GF-D8 (cell line): ENCODE measurements at regions not wholly inside any gene's neighbourhood (a gene's known extent, or its start where the extent isn't known, plus 50 kb on each side); places are given as distances from the start of the nearest gene placed in this dataset.
"Not testable (repeated sequence)": the region's sequence is repeated elsewhere in the genome, so short reads cannot be mapped to it uniquely, and the experiment has no call there.

Source experiments
- DNase-seq: peaks from one replicate; lab custom pipeline; 2025; lab: John Stamatoyannopoulos, UW

- no peak for DNase-seq
These were observed 50.0 kb upstream of the ALDH1B1 start for GRCh38 chr9:38342532-38342931.

- no peak for DNase-seq
These were observed 50.4 kb upstream of the ALDH1B1 start for GRCh38 chr9:38342096-38342495.

GRCh38 chr9:38339496-38339895 lies 53.0 kb upstream of the ALDH1B1 start:
- no peak for DNase-seq

GRCh38 chr9:38339087-38339486 lies 53.4 kb upstream of the ALDH1B1 start:
- DNase-seq = no peak

- no peak for DNase-seq
These were observed 54.0 kb upstream of the ALDH1B1 start for GRCh38 chr9:38338342-38339018.

- DNase-seq = no peak
These were observed 54.7 kb upstream of the ALDH1B1 start for GRCh38 chr9:38337706-38338264.

- DNase-seq = no peak
These were observed 55.3 kb upstream of the ALDH1B1 start for GRCh38 chr9:38337181-38337580.

- DNase-seq = no peak
These were observed 56.2 kb upstream of the ALDH1B1 start for GRCh38 chr9:38336341-38336740.

- no peak for DNase-seq
These were observed 56.8 kb upstream of the ALDH1B1 start for GRCh38 chr9:38335686-38336085.

GRCh38 chr9:38334234-38334633 lies 58.3 kb upstream of the ALDH1B1 start:
- no peak for DNase-seq

- DNase-seq = no peak
These were observed 59.5 kb upstream of the ALDH1B1 start for GRCh38 chr9:38333047-38333446.

- no peak for DNase-seq
These were observed 59.9 kb upstream of the ALDH1B1 start for GRCh38 chr9:38332625-38333024.

GRCh38 chr9:38331141-38331540 lies 61.4 kb upstream of the ALDH1B1 start:
- DNase-seq = no peak

- DNase-seq = no peak
These were observed 62.5 kb upstream of the ALDH1B1 start for GRCh38 chr9:38329968-38330367.

- DNase-seq = no peak
These were observed 63.7 kb upstream of the ALDH1B1 start for GRCh38 chr9:38328765-38329164.

- no peak for DNase-seq
These were observed 66.4 kb upstream of the ALDH1B1 start for GRCh38 chr9:38326122-38326521.

GRCh38 chr9:38324213-38324612 lies 68.3 kb upstream of the ALDH1B1 start:
- not testable (repeated sequence) for DNase-seq

GRCh38 chr9:38322937-38323336 lies 69.6 kb upstream of the ALDH1B1 start:
- no peak for DNase-seq

- no peak for DNase-seq
These were observed 72.9 kb upstream of the ALDH1B1 start for GRCh38 chr9:38319496-38320173.

- no peak for DNase-seq
These were observed 73.6 kb upstream of the ALDH1B1 start for GRCh38 chr9:38318759-38319495.

- no peak for DNase-seq
These were observed 76.2 kb upstream of the ALDH1B1 start for GRCh38 chr9:38316166-38316780.

GRCh38 chr9:38315085-38315595 lies 77.4 kb upstream of the ALDH1B1 start:
- no peak for DNase-seq
